ENCODE measurements at regions not wholly inside any gene's neighbourhood (a gene's known extent, or its start where the extent isn't known, plus 50 kb on each side); places are given as distances from the start of the nearest gene placed in this dataset.

GRCh38 chr7:131028295-131028694, 294.3 kb upstream of the KLF14 start:
- TF ChIP-seq CTCF (optimal IDR thresholded peaks at IDR 0.05 in 1 of 3, IDR thresholded peaks at IDR 0.05 in 1 of 3, conservative IDR thresholded peaks at IDR 0.05 in 1 of 3; ENCODE audit: extremely low read depth in 1 of 3, insufficient read depth in 2 of 3, low read length in 3 of 3) (no peak), EZH2 (IDR thresholded peaks at IDR 0.05; ENCODE audit: low read length) (no peak)

Data from keratinocyte (primary cell).